ENCODE measurements at regions not wholly inside any gene's neighbourhood (a gene's known extent, or its start where the extent isn't known, plus 50 kb on each side); places are given as distances from the start of the nearest gene placed in this dataset.

GRCh38 chr2:176577054-176577453 lies 307.8 kb downstream of the MTX2 start:
- TF ChIP-seq CTCF (conservative IDR thresholded peaks at IDR 0.05; ENCODE audit: low read length): no peak
- no peak for TF ChIP-seq EZH2phosphoT487 (IDR thresholded peaks at IDR 0.05; ENCODE audit: borderline replicate concordance, low read depth, low read length)
